ENCODE measurements at regions not wholly inside any gene's neighbourhood (a gene's known extent, or its start where the extent isn't known, plus 50 kb on each side); places are given as distances from the start of the nearest gene placed in this dataset.

DNA sequence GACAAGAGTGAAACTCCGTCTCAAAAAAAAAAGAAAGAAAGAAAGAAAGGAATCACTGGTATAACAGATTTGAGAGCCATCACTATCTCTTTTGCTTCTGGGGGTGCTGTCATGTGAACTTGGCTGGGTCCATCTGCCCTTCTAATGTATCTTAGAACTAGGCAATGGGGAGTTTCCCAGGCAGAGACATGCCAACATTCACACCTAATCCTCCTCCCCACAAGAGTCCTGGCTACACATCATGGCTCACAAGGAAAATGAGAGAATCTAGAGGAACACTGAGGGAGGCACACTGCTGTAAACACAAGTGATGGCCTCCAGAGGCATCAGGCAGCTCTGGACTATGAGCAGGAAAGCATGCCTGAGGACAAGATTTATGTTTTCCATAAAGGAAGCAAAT is 67.8 kb upstream of the PPP2R3A start:
- H3K9ac ChIP-seq (ENCODE audit: low read depth, low read length, poor library complexity, severe bottlenecking), result no peak overlapping the region
- no peaks in the 10 kb centered on the region for H4K20me1 ChIP-seq (ENCODE audit: insufficient read depth, low read length, poor library complexity, severe bottlenecking)
- H3F3A ChIP-seq (ENCODE audit: low read depth), result no peaks in the 10 kb centered on the region
- H3K4me2 ChIP-seq (ENCODE audit: low read depth, low read length, poor library complexity, severe bottlenecking), result no peak overlapping the region
- H3K79me2 ChIP-seq (ENCODE audit: insufficient read depth, low read length), result no peaks in the 10 kb centered on the region
- H3K9me2 ChIP-seq (replicated peaks; ENCODE audit: low read depth, low read length), result no peaks in the 10 kb centered on the region
- H3K27me3 ChIP-seq (ENCODE audit: insufficient read depth, low read length, poor library complexity, severe bottlenecking), result no peaks in the 10 kb centered on the region
- H3K36me3 ChIP-seq (ENCODE audit: insufficient read depth, low read length), result no peaks in the 10 kb centered on the region
- no peak overlapping the region for H3K4me3 ChIP-seq (ENCODE audit: low read length, poor library complexity, severe bottlenecking)
- no peak for TF ChIP-seq CTCF (conservative IDR thresholded peaks at IDR 0.05; ENCODE audit: low read length)
- no peak for TF ChIP-seq EZH2phosphoT487 (IDR thresholded peaks at IDR 0.05; ENCODE audit: borderline replicate concordance)
- H2AFZ ChIP-seq (ENCODE audit: low read length), result no peak overlapping the region
- no peaks in the 10 kb centered on the region for H3K9me3 ChIP-seq (ENCODE audit: insufficient read depth, low read depth, low read length)
- H3K4me1 ChIP-seq (ENCODE audit: insufficient read depth, low read length, poor library complexity, severe bottlenecking), result no peaks in the 10 kb centered on the region

DNA sequence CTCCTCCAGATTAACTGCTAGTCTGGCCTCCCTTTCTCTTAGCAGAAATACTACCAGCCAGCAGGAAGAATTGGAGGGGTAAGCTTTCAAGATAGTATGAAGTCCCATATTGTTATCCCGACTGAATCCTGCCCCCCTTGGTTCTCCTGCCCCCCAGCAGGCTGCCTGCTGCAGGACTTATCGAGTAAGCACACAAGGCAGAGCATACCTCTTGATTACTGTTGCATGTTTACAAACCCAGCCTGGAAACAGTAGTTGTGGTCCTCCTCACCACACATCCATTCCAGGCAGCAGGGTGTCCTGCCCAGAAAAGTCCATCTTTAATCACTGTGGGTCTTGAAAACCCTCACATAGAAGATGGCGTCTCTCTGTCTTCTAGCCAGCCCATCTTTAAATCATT is 66.8 kb upstream of the PPP2R3A start:
- no peak overlapping the region for H3K4me3 ChIP-seq (ENCODE audit: low read length, poor library complexity, severe bottlenecking)
- H3K4me1 ChIP-seq (ENCODE audit: insufficient read depth, low read length, poor library complexity, severe bottlenecking), result no peaks in the 10 kb centered on the region
- H3K27me3 ChIP-seq (ENCODE audit: insufficient read depth, low read length, poor library complexity, severe bottlenecking), result no peaks in the 10 kb centered on the region
- H4K20me1 ChIP-seq (ENCODE audit: insufficient read depth, low read length, poor library complexity, severe bottlenecking), result no peaks in the 10 kb centered on the region
- TF ChIP-seq EZH2phosphoT487 (IDR thresholded peaks at IDR 0.05; ENCODE audit: borderline replicate concordance), result no peak
- TF ChIP-seq CTCF (conservative IDR thresholded peaks at IDR 0.05; ENCODE audit: low read length), result no peak
- H2AFZ ChIP-seq (ENCODE audit: low read length), result no peak overlapping the region
- H3K9me3 ChIP-seq (ENCODE audit: insufficient read depth, low read depth, low read length), result no peaks in the 10 kb centered on the region
- H3K79me2 ChIP-seq (ENCODE audit: insufficient read depth, low read length), result no peaks in the 10 kb centered on the region
- no peak overlapping the region for H3K9ac ChIP-seq (ENCODE audit: low read depth, low read length, poor library complexity, severe bottlenecking)
- no peaks in the 10 kb centered on the region for H3F3A ChIP-seq (ENCODE audit: low read depth)
- H3K4me2 ChIP-seq (ENCODE audit: low read depth, low read length, poor library complexity, severe bottlenecking), result no peak overlapping the region
- no peaks in the 10 kb centered on the region for H3K9me2 ChIP-seq (replicated peaks; ENCODE audit: low read depth, low read length)
- H3K36me3 ChIP-seq (ENCODE audit: insufficient read depth, low read length), result no peaks in the 10 kb centered on the region

- H3K9me3 ChIP-seq (ENCODE audit: insufficient read depth, low read depth, low read length), result no peaks in the 10 kb centered on the region
- TF ChIP-seq CTCF (conservative IDR thresholded peaks at IDR 0.05; ENCODE audit: low read length) (no peak), EZH2phosphoT487 (IDR thresholded peaks at IDR 0.05; ENCODE audit: borderline replicate concordance) (no peak)
- no peaks in the 10 kb centered on the region for H3K36me3 ChIP-seq (ENCODE audit: insufficient read depth, low read length)
- no peak overlapping the region for H3K4me2 ChIP-seq (ENCODE audit: low read depth, low read length, poor library complexity, severe bottlenecking)
- no peaks in the 10 kb centered on the region for H3K4me1 ChIP-seq (ENCODE audit: insufficient read depth, low read length, poor library complexity, severe bottlenecking)
- H3K27me3 ChIP-seq (ENCODE audit: insufficient read depth, low read length, poor library complexity, severe bottlenecking), result no peaks in the 10 kb centered on the region
- no peaks in the 10 kb centered on the region for H3K79me2 ChIP-seq (ENCODE audit: insufficient read depth, low read length)
- no peak overlapping the region for H2AFZ ChIP-seq (ENCODE audit: low read length)
- H3K9me2 ChIP-seq (replicated peaks; ENCODE audit: low read depth, low read length), result no peaks in the 10 kb centered on the region
- no peak overlapping the region for H3K9ac ChIP-seq (ENCODE audit: low read depth, low read length, poor library complexity, severe bottlenecking)
- no peak overlapping the region for H3K4me3 ChIP-seq (ENCODE audit: low read length, poor library complexity, severe bottlenecking)
- no peaks in the 10 kb centered on the region for H3F3A ChIP-seq (ENCODE audit: low read depth)
- H4K20me1 ChIP-seq (ENCODE audit: insufficient read depth, low read length, poor library complexity, severe bottlenecking), result no peaks in the 10 kb centered on the region
Observed at GRCh38 chr3:135905058-135905724, 60.3 kb upstream of the PPP2R3A start.

Data from Loucy (cell line).